ENCODE measurements at regions not wholly inside any gene's neighbourhood (a gene's known extent, or its start where the extent isn't known, plus 50 kb on each side); places are given as distances from the start of the nearest gene placed in this dataset.

DNA sequence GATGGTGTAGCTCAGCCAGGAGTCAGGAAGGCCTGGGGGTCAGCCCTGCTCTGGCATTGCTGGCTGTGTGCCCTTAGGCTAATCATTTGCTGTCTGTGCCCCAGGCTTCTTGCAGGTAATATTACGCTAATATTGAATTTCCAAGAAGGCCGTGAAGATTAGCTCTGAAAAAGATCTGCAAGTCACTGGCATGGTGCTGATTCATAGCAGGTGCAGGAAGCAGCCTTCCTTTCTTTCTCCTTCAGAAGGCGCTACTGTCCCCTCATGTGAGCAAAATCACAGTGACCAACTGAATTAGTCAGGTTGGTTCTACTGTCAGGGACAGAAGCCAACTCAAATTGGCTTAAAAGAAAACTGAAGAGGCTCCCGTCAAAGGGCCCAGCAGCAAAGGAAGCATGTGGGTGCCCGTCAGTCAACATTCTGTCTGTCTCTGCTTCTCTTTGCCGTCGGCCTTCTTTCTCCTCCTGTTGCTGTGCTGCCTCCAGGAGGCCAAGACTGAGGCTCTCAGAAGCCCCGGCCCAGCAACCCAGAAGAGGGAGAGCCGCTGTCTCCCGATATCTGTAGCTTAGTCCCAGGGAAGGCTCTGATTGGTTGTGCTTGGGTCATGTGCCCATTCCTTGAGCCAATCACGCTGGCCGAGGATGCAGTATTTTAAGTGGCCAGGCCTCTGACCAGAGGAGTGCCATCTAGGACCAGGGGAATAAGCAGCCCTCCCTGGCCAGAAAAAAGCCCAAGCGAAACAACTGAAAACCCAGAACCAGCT lies 67.8 kb upstream of the NEURL1B start:
- Mint-ChIP-seq H3K9me3 (ENCODE audit: unreplicated experiment) (no peaks in the 10 kb centered on the region), H3K4me1 (ENCODE audit: unreplicated experiment) (peaks cover 4% of the 10 kb centered on the region), H3K27me3 (ENCODE audit: unreplicated experiment) (peaks cover 6% of the 10 kb centered on the region), H3K4me3 (ENCODE audit: unreplicated experiment) (no peak overlapping the region), H3K36me3 (ENCODE audit: low read depth, unreplicated experiment) (no peaks in the 10 kb centered on the region), H3K27ac (ENCODE audit: unreplicated experiment) (no peak overlapping the region)
- no peak for DNase-seq (ENCODE audit: low spot score)
- TF ChIP-seq, protein P1, sequence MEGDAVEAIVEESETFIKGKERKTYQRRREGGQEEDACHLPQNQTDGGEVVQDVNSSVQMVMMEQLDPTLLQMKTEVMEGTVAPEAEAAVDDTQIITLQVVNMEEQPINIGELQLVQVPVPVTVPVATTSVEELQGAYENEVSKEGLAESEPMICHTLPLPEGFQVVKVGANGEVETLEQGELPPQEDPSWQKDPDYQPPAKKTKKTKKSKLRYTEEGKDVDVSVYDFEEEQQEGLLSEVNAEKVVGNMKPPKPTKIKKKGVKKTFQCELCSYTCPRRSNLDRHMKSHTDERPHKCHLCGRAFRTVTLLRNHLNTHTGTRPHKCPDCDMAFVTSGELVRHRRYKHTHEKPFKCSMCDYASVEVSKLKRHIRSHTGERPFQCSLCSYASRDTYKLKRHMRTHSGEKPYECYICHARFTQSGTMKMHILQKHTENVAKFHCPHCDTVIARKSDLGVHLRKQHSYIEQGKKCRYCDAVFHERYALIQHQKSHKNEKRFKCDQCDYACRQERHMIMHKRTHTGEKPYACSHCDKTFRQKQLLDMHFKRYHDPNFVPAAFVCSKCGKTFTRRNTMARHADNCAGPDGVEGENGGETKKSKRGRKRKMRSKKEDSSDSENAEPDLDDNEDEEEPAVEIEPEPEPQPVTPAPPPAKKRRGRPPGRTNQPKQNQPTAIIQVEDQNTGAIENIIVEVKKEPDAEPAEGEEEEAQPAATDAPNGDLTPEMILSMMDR (IDR thresholded peaks at IDR 0.05; ENCODE audit: unreplicated experiment), result no peak

DNA sequence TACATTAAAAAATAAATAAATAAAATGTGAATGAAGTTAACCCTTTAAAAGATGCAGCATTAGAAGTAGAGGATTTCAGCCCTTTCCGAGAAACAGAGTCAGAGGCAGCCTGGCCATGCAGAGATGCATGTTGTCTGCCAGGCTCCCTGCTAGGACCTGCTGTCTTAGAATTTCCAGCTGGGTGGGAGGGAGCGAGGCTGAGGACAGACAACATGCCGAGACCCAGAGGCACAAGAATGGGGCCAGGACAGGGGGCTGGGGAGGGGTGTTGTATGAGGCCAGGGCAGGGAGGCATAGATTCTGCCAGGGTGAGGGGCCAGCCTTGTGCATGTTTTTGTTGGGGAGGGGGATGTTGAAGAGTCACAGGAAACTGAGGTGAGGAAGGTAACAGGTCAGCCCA lies 68.6 kb upstream of the NEURL1B start:
- H3K9me3 Mint-ChIP-seq (ENCODE audit: unreplicated experiment), result no peaks in the 10 kb centered on the region
- H3K27me3 Mint-ChIP-seq (ENCODE audit: unreplicated experiment), result peaks cover 5% of the 10 kb centered on the region
- TF ChIP-seq, protein P1 (IDR thresholded peaks at IDR 0.05; ENCODE audit: unreplicated experiment), result no peak
- DNase-seq (ENCODE audit: low spot score), result no peak
- no peaks in the 10 kb centered on the region for H3K36me3 Mint-ChIP-seq (ENCODE audit: low read depth, unreplicated experiment)
- no peak overlapping the region for H3K4me3 Mint-ChIP-seq (ENCODE audit: unreplicated experiment)
- peaks cover 4% of the 10 kb centered on the region for H3K4me1 Mint-ChIP-seq (ENCODE audit: unreplicated experiment)
- H3K27ac Mint-ChIP-seq (ENCODE audit: unreplicated experiment), result no peak overlapping the region

DNA sequence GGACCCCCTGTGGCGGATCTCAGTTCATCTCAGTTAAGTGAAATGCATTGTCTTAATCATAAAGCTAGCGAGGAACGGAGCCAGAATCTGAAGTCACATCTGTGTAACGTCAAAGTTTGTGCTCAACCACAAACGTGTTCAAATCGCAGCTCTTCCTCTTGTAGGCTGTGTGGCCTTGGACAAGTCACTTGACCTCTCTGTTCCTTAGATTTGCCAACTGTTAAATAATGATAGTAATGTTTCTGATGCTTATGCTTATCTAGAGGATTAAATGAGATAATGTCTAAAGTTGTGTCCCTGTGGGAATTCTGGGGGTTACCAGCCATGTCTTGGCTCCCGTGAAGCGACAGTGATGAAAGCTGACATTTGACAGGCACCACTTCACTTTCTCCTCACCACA lies 69.2 kb upstream of the NEURL1B start:
- TF ChIP-seq, protein P1 (IDR thresholded peaks at IDR 0.05; ENCODE audit: unreplicated experiment), result no peak
- Mint-ChIP-seq H3K27ac (ENCODE audit: unreplicated experiment) (no peak overlapping the region), H3K27me3 (ENCODE audit: unreplicated experiment) (peaks cover 3% of the 10 kb centered on the region), H3K4me1 (ENCODE audit: unreplicated experiment) (peaks cover 4% of the 10 kb centered on the region), H3K4me3 (ENCODE audit: unreplicated experiment) (no peak overlapping the region), H3K9me3 (ENCODE audit: unreplicated experiment) (no peaks in the 10 kb centered on the region), H3K36me3 (ENCODE audit: low read depth, unreplicated experiment) (no peaks in the 10 kb centered on the region)
- DNase-seq (ENCODE audit: low spot score), result no peak

DNA sequence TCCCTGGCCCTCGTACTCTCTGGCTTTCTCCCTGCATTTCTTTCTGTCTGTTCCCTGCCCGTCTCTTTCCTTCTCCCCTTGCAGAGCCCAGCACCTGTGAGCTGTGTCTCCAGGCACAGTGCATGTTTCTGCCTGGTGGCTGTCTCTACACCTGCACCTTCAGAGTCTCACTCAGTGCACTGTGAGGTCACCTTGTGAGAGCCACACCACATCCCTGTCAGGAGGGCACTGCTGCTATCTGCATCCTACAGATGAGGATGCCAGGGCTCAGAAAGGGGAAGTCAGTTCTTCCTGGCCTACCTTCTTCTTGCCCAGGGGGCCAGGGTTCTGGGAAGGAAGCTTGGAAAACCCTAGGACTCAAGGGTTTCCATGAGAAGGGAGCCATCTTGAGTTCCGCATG lies 69.7 kb upstream of the NEURL1B start:
- H3K27ac Mint-ChIP-seq (ENCODE audit: unreplicated experiment), result peak overlapping the region; percentile 81
- peaks cover 1% of the 10 kb centered on the region for H3K27me3 Mint-ChIP-seq (ENCODE audit: unreplicated experiment)
- TF ChIP-seq, protein P1 (IDR thresholded peaks at IDR 0.05; ENCODE audit: unreplicated experiment), result no peak
- H3K36me3 Mint-ChIP-seq (ENCODE audit: low read depth, unreplicated experiment), result no peaks in the 10 kb centered on the region
- no peak for DNase-seq (ENCODE audit: low spot score)
- peaks cover 4% of the 10 kb centered on the region for H3K4me1 Mint-ChIP-seq (ENCODE audit: unreplicated experiment)
- H3K4me3 Mint-ChIP-seq (ENCODE audit: unreplicated experiment), result no peak overlapping the region
- no peaks in the 10 kb centered on the region for H3K9me3 Mint-ChIP-seq (ENCODE audit: unreplicated experiment)

DNA sequence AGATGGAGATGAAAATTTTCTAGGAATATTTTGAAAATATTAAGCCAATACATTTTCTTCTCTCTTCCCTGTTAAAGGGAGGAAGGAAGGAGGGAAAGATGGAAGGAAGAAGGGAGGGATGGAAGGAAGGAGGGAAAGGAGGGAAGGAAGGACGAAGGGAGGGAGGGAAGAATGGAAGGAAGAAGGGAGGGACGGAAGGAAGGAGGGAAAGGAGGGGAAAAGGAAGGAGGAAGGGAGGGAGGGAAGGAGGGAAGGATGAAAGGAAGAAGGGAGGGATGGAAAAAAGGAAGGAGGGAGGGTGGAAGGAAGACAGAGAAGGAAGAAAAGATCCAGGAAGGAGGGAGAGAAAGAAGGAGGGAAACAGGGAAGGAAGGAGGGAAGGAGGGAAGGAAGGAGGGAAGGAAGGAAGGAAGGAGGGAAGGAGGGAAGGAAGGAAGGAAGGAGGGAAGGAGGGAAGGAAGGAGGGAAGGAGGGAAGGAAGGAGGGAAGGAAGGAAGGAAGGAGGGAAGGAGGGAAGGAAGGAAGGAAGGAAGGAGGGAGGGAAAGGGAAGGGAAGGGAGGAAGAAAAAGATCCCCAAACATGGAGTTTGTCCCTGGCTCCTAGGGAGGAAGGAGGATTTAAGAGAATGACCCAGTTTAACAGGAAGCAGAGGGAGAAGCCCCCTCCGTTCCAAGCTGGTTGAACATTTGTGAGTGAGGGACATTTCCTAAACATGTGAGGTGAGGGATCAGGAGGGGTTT lies 70.3 kb upstream of the NEURL1B start:
- H3K27ac Mint-ChIP-seq (ENCODE audit: unreplicated experiment), result no peak overlapping the region
- peaks cover 4% of the 10 kb centered on the region for H3K4me1 Mint-ChIP-seq (ENCODE audit: unreplicated experiment)
- TF ChIP-seq, protein P1 (IDR thresholded peaks at IDR 0.05; ENCODE audit: unreplicated experiment), result no peak
- H3K36me3 Mint-ChIP-seq (ENCODE audit: low read depth, unreplicated experiment), result no peaks in the 10 kb centered on the region
- H3K9me3 Mint-ChIP-seq (ENCODE audit: unreplicated experiment), result no peaks in the 10 kb centered on the region
- H3K4me3 Mint-ChIP-seq (ENCODE audit: unreplicated experiment), result no peak overlapping the region
- peaks cover 1% of the 10 kb centered on the region for H3K27me3 Mint-ChIP-seq (ENCODE audit: unreplicated experiment)
- no peak for DNase-seq (ENCODE audit: low spot score)
